ENCODE measurements at regions not wholly inside any gene's neighbourhood (a gene's known extent, or its start where the extent isn't known, plus 50 kb on each side); places are given as distances from the start of the nearest gene placed in this dataset.
"Not testable (repeated sequence)": the region's sequence is repeated elsewhere in the genome, so short reads cannot be mapped to it uniquely, and the experiment has no call there.

GRCh38 chr5:92836855-92837755 is 743.9 kb downstream of the NR2F1-AS1 start:
- Histone ChIP-seq H3K36me3 (ENCODE audit: control insufficient read depth, insufficient read depth, low read length) (no peaks in the 10 kb centered on the region), H3K4me3 (ENCODE audit: low read depth, low read length) (no peak overlapping the region), H3K27me3 (ENCODE audit: control insufficient read depth, insufficient read depth, low read length) (no peaks in the 10 kb centered on the region)
- ChIA-PET POLR2A (interaction anchor here (0.5 to 0.6 kb wide), 2 partner anchors 1707 to 1759 kb away, joined by 3 to 4 read pairs; no protein-coding TSS in a partner anchor), CTCF (no interaction called here)
- TF ChIP-seq CTCF (IDR thresholded peaks at IDR 0.05; ENCODE audit: insufficient read depth, low read depth, low read length), result no peak
- peak; percentile 38 for DNase-seq (ENCODE audit: low read depth)

- ChIA-PET CTCF (interaction anchor here (0.7 kb wide), 1 partner anchor 14 kb away, joined by 3 read pairs; no protein-coding TSS in a partner anchor), POLR2A (no interaction called here)
- Histone ChIP-seq H3K36me3 (ENCODE audit: control insufficient read depth, insufficient read depth, low read length) (no peaks in the 10 kb centered on the region), H3K4me3 (ENCODE audit: low read depth, low read length) (no peak overlapping the region), H3K27me3 (ENCODE audit: control insufficient read depth, insufficient read depth, low read length) (no peaks in the 10 kb centered on the region)
- TF ChIP-seq CTCF (IDR thresholded peaks at IDR 0.05; ENCODE audit: insufficient read depth, low read depth, low read length), result no peak
- DNase-seq (ENCODE audit: low read depth), result no peak
These were observed 745.3 kb downstream of the NR2F1-AS1 start for GRCh38 chr5:92835712-92836111.

- DNase-seq (ENCODE audit: low read depth); POLR2A ChIA-PET; CTCF ChIA-PET; H3K27me3 ChIP-seq (ENCODE audit: control insufficient read depth, insufficient read depth, low read length); H3K36me3 ChIP-seq (ENCODE audit: control insufficient read depth, insufficient read depth, low read length); H3K4me3 ChIP-seq (ENCODE audit: low read depth, low read length): not testable (repeated sequence)
These were observed 757.5 kb downstream of the NR2F1-AS1 start for GRCh38 chr5:92823551-92823950.

- Histone ChIP-seq H3K4me3 (ENCODE audit: low read depth, low read length) (no peak overlapping the region), H3K36me3 (ENCODE audit: control insufficient read depth, insufficient read depth, low read length) (no peaks in the 10 kb centered on the region), H3K27me3 (ENCODE audit: control insufficient read depth, insufficient read depth, low read length) (no peaks in the 10 kb centered on the region)
- no peak for DNase-seq (ENCODE audit: low read depth)
- POLR2A ChIA-PET, result no interaction called here
- TF ChIP-seq CTCF (IDR thresholded peaks at IDR 0.05; ENCODE audit: insufficient read depth, low read depth, low read length), result no peak
- CTCF ChIA-PET, result no interaction called here
These were observed 758.8 kb downstream of the NR2F1-AS1 start for GRCh38 chr5:92822183-92822582.

GRCh38 chr5:92809855-92810465 is 771.1 kb downstream of the NR2F1-AS1 start:
- ChIA-PET POLR2A (no interaction called here), CTCF (no interaction called here)
- no peak for TF ChIP-seq CTCF (IDR thresholded peaks at IDR 0.05; ENCODE audit: insufficient read depth, low read depth, low read length)

More at GRCh38 chr5:92809855-92810465, 771.1 kb downstream of the NR2F1-AS1 start:
- Histone ChIP-seq H3K4me3 (ENCODE audit: low read depth, low read length) (no peak overlapping the region), H3K27me3 (ENCODE audit: control insufficient read depth, insufficient read depth, low read length) (no peaks in the 10 kb centered on the region), H3K36me3 (ENCODE audit: control insufficient read depth, insufficient read depth, low read length) (no peaks in the 10 kb centered on the region)
- DNase-seq (ENCODE audit: low read depth), result no peak
